Right hindlimb (tissue), 1 donor: ENCODE measurements at regions not wholly inside any gene's neighbourhood (a gene's known extent, or its start where the extent isn't known, plus 50 kb on each side); places are given as distances from the start of the nearest gene placed in this dataset.

Experiments used
- DNase-seq: peaks from one replicate; pipeline ENCODE4 v3.0.0-alpha.2; 2018

- no peak for DNase-seq
These were observed 136.2 kb downstream of the CCT6B start for GRCh38 chr17:34825102-34825501.

- no peak for DNase-seq
These were observed 138.2 kb downstream of the CCT6B start for GRCh38 chr17:34823023-34823422.

- DNase-seq = no peak
These were observed 139.1 kb downstream of the CCT6B start for GRCh38 chr17:34822007-34822739.

GRCh38 chr17:34820922-34821321, 140.3 kb downstream of the CCT6B start:
- DNase-seq = no peak

- DNase-seq = no peak
These were observed 140.9 kb downstream of the CCT6B start for GRCh38 chr17:34820248-34820801.

GRCh38 chr17:34817252-34818035, 143.8 kb downstream of the CCT6B start:
- DNase-seq = no peak

GRCh38 chr17:34816848-34817247, 144.4 kb downstream of the CCT6B start:
- no peak for DNase-seq

GRCh38 chr17:34813290-34813689, 148.0 kb downstream of the CCT6B start:
- DNase-seq = no peak

- no peak for DNase-seq
These were observed 149.7 kb downstream of the CCT6B start for GRCh38 chr17:34811561-34811960.

GRCh38 chr17:34800661-34801060, 160.6 kb downstream of the CCT6B start:
- no peak for DNase-seq

GRCh38 chr17:34799751-34800150, 161.5 kb downstream of the CCT6B start:
- no peak for DNase-seq

- DNase-seq = no peak
These were observed 162.7 kb downstream of the CCT6B start for GRCh38 chr17:34798581-34798980.

GRCh38 chr17:34797720-34798119, 163.5 kb downstream of the CCT6B start:
- peak; percentile 47 for DNase-seq

- no peak for DNase-seq
These were observed 167.9 kb downstream of the CCT6B start for GRCh38 chr17:34793231-34793908.

GRCh38 chr17:34788696-34789095, 172.6 kb downstream of the CCT6B start:
- no peak for DNase-seq

- DNase-seq = no peak
These were observed 176.7 kb downstream of the CCT6B start for GRCh38 chr17:34784526-34784925.

- no peak for DNase-seq
These were observed 179.0 kb downstream of the CCT6B start for GRCh38 chr17:34782271-34782670.

- no peak for DNase-seq
These were observed 179.6 kb downstream of the CCT6B start for GRCh38 chr17:34781571-34782108.

GRCh38 chr17:34781071-34781470, 180.2 kb downstream of the CCT6B start:
- no peak for DNase-seq

- DNase-seq = no peak
These were observed 180.8 kb downstream of the CCT6B start for GRCh38 chr17:34780438-34780837.

GRCh38 chr17:34776456-34777443, 184.5 kb downstream of the CCT6B start:
- no peak for DNase-seq

GRCh38 chr17:34773036-34773435, 188.2 kb downstream of the CCT6B start:
- DNase-seq = no peak
